Activated CD4-positive, alpha-beta T cell treated with anti-CD3 and anti-CD28 coated beads, Interleukin-2, amount 10 ng/mL, durations not matched to agents 7 days and 5 days (primary cell): ENCODE measurements at regions not wholly inside any gene's neighbourhood (a gene's known extent, or its start where the extent isn't known, plus 50 kb on each side); places are given as distances from the start of the nearest gene placed in this dataset.

ENCODE experiments used
- CTCF ChIA-PET: fragments of 350-600 bp; sonication (Branson Sonifier 250); formaldehyde crosslinking; loops from one replicate; lab custom pipeline; 2021; ENCODE audit warnings: antibody characterized with exemption; lab: Charles Lee
- POLR2A ChIA-PET: fragments of 350-600 bp; sonication (Branson Sonifier 250); formaldehyde crosslinking; loops from one replicate; lab custom pipeline; 2021; ENCODE audit warnings: antibody characterized with exemption; lab: Charles Lee
- DNase-seq: peaks from one replicate; pipeline ENCODE4 v3.0.0-alpha.2; 2020
- H3K27ac Mint-ChIP-seq: one replicate; pipeline ENCODE4 v1.8.0; 2021; ENCODE audit warnings: mild to moderate bottlenecking, moderate library complexity, mixed read lengths
- H3K27me3 Mint-ChIP-seq: one replicate; pipeline ENCODE4 v1.8.0; 2021; ENCODE audit warnings: mixed read lengths
- H3K36me3 Mint-ChIP-seq: one replicate; pipeline ENCODE4 v1.8.0; 2021; ENCODE audit warnings: low read depth, mixed read lengths
- H3K4me1 Mint-ChIP-seq: one replicate; pipeline ENCODE4 v1.8.0; 2021; ENCODE audit warnings: mixed read lengths
- H3K4me3 Mint-ChIP-seq: one replicate; pipeline ENCODE4 v1.8.0; 2021; ENCODE audit warnings: mild to moderate bottlenecking, moderate library complexity, mixed read lengths
- H3K9me3 Mint-ChIP-seq: one replicate; pipeline ENCODE4 v1.8.0; 2021; ENCODE audit warnings: mixed read lengths

DNA sequence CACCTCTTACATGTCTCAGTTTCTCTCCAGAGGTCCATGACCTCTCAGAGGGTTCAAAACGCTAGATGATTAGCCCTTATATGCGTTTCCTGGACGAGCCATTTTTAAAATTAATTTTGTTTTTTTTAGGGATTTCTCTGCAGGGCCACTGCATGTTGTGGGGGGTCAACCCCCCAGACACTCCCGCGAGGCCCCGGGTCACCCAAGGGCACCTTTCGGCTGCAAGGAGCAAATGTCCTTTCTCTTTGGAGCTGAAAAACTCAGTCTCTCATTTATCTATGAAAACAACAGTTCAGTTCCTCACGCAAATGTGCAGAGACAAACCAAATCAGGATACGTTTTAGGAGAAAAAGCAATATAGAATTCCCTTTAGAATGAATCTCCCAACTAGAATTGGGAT lies 944.3 kb upstream of the SEMA6D start:
- DNase-seq = no peak
- H3K27me3 Mint-ChIP-seq = no peaks in the 10 kb centered on the region
- no peak overlapping the region for H3K4me3 Mint-ChIP-seq
- no peak overlapping the region for H3K27ac Mint-ChIP-seq
- POLR2A ChIA-PET = no interaction called here
- CTCF ChIA-PET = no interaction called here
- H3K4me1 Mint-ChIP-seq = no peaks in the 10 kb centered on the region
- H3K36me3 Mint-ChIP-seq = no peaks in the 10 kb centered on the region
- peaks cover 24% of the 10 kb centered on the region for H3K9me3 Mint-ChIP-seq

DNA sequence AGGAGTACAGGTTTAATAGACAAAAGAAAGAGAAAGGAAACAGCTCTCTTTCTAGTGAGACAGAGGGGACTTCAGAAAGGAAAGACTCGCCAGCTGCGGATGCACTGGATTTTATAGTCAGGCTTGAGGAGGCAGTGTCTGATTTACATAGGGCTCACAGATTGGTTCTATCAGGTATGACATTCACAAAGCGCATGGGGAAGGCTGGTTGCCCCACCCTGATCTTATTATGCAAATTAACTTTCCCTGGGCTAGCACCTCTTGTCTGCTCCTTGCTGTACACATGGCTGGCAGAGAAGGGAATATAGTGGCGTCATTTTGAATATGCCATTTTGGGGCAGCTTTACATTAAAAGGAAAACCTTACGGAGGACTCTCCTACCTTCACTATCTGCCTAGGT lies 938.4 kb upstream of the SEMA6D start:
- H3K4me3 Mint-ChIP-seq = no peak overlapping the region
- no peak for DNase-seq
- no peak overlapping the region for H3K27ac Mint-ChIP-seq
- POLR2A ChIA-PET = no interaction called here
- peaks cover 12% of the 10 kb centered on the region for H3K9me3 Mint-ChIP-seq
- H3K36me3 Mint-ChIP-seq = no peaks in the 10 kb centered on the region
- CTCF ChIA-PET = no interaction called here
- no peaks in the 10 kb centered on the region for H3K27me3 Mint-ChIP-seq
- no peaks in the 10 kb centered on the region for H3K4me1 Mint-ChIP-seq

DNA sequence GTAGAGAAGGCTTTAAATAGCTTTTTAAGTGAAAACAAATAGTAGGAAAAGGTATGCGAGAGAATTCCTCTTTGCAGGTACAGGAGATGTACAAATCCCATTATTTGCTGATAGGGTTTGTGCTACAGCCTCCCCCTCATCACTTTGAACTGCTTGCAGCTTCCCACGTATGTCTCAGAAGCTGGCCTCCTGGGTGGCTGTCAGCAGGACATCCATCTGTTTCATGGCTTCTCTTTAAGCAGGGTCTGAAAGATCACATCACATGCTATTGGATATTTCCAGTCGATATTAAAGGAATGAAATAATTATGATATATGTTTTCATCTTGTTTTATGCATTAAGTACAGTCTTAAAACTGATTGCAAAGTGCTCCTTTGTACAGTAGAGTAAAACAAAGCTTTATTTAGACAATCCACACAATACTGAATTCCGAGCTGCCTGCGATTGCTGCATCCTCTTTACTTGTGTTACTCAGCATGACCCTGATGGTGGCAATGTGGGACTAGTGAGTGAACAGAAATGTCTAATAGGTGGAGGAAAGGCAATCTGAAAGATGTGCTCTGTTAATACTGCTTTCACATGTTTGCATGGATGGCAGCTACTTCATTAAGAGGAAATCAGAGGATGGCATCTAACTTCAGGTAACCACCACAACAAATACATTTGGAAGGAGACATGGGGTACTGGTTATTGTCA lies 930.6 kb upstream of the SEMA6D start:
- DNase-seq = no peak

DNA sequence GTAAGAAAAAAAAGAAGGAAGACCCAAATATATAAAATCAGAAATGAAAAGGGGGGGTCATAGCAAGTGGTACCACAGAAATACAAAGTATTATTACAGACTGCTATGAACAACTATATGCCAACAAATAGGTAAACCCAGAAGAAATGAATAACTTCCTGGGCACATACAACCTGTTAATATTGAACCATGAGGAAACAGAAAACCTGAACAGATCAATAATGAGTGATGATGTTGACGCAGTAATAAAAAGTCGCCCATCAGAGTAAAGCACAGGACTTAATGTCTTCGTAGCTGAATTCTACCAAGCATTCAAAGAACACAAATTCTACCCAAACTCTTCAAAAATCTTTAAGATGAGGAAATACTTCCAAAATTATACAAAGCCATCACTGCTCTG lies 921.6 kb upstream of the SEMA6D start:
- POLR2A ChIA-PET = interaction anchor here (0.6 kb wide), 1 partner anchor 20 kb away, joined by 3 read pairs; no protein-coding TSS in a partner anchor
- no peak overlapping the region for H3K4me3 Mint-ChIP-seq
- H3K4me1 Mint-ChIP-seq = no peaks in the 10 kb centered on the region
- no peaks in the 10 kb centered on the region for H3K27me3 Mint-ChIP-seq
- CTCF ChIA-PET = no interaction called here
- no peak overlapping the region for H3K27ac Mint-ChIP-seq
- H3K36me3 Mint-ChIP-seq = no peaks in the 10 kb centered on the region
- H3K9me3 Mint-ChIP-seq = peaks cover 11% of the 10 kb centered on the region
- DNase-seq = no peak

More for the DNA sequence above, 930.6 kb upstream of the SEMA6D start:
- Mint-ChIP-seq H3K36me3 (no peaks in the 10 kb centered on the region), H3K27me3 (no peaks in the 10 kb centered on the region), H3K27ac (no peak overlapping the region), H3K4me3 (no peak overlapping the region), H3K9me3 (peaks cover 4% of the 10 kb centered on the region), H3K4me1 (no peaks in the 10 kb centered on the region)
- ChIA-PET CTCF (no interaction called here), POLR2A (no interaction called here)

DNA sequence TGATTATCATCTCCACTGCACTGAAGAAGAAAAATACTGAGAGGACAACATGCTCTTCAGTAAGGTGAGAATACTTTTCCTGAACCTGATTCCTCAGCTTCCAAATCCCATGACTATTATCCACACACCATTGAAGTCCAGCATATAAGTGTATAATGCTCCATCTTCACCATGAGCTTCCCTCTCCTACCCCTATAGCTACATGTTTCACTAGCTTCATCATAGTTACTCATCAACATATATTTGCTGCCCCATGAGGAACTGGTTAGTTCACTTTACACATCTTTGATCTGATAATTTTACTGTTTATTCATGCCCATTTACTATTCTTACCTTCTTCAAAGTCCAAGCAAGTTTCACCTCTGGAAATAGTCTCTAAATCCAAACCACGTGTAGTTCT lies 908.5 kb upstream of the SEMA6D start:
- POLR2A ChIA-PET = no interaction called here
- no peaks in the 10 kb centered on the region for H3K27me3 Mint-ChIP-seq
- CTCF ChIA-PET = no interaction called here

DNA sequence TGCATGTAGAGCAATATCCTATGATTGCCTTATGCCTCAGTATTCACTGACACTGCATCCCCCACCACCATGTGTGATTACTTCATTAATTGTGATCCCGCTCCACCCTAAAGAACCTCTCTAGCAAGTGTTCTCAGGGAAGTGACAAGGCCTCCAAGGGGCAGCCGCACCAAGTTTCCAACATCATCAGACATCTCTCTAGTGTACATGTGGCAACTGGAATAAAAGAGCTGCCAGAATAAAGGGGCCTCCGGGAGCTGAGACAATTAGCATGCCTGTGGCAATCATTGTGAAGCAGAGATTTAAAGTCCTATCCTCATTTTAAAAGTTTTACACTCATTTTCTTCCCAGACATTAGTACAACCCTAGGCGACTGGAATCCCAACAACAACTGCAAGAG lies 902.1 kb upstream of the SEMA6D start:
- H3K4me3 Mint-ChIP-seq = no peak overlapping the region
- ChIA-PET CTCF (no interaction called here), POLR2A (no interaction called here)

More for the DNA sequence above, 908.5 kb upstream of the SEMA6D start:
- Mint-ChIP-seq H3K9me3 (peaks cover 17% of the 10 kb centered on the region), H3K27ac (no peak overlapping the region), H3K4me3 (no peak overlapping the region), H3K36me3 (no peaks in the 10 kb centered on the region), H3K4me1 (no peaks in the 10 kb centered on the region)
- no peak for DNase-seq

DNA sequence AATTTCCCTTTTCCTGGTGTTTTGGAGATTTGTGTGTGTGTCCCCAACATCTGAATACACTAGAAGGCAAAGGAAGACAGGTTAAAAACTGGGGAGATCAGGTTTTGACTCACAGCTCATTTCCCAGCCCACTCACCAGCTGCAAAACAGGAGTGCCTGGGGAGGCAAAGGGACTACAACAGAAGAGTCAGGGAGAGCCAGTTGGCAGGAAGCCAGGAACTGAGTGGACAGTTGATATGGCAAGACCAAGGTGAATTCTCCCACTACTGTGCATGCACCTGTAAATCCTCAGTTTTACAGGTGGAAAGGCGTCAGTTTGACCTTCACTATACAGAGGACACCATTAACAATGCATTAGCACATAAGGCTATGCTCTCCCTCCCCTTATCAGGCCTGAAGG lies 901.5 kb upstream of the SEMA6D start:
- Mint-ChIP-seq H3K4me3 (no peak overlapping the region), H3K27ac (no peak overlapping the region), H3K9me3 (peaks cover 20% of the 10 kb centered on the region), H3K4me1 (no peaks in the 10 kb centered on the region), H3K36me3 (no peaks in the 10 kb centered on the region), H3K27me3 (no peaks in the 10 kb centered on the region)
- ChIA-PET CTCF (no interaction called here), POLR2A (interaction anchor here (0.6 kb wide), 1 partner anchor 460 kb away, joined by 3 read pairs; no protein-coding TSS in a partner anchor)
- no peak for DNase-seq

More for the DNA sequence above, 902.1 kb upstream of the SEMA6D start:
- H3K4me1 Mint-ChIP-seq = no peaks in the 10 kb centered on the region
- peaks cover 20% of the 10 kb centered on the region for H3K9me3 Mint-ChIP-seq
- no peaks in the 10 kb centered on the region for H3K36me3 Mint-ChIP-seq
- no peak for DNase-seq
- H3K27me3 Mint-ChIP-seq = no peaks in the 10 kb centered on the region
- H3K27ac Mint-ChIP-seq = no peak overlapping the region

DNA sequence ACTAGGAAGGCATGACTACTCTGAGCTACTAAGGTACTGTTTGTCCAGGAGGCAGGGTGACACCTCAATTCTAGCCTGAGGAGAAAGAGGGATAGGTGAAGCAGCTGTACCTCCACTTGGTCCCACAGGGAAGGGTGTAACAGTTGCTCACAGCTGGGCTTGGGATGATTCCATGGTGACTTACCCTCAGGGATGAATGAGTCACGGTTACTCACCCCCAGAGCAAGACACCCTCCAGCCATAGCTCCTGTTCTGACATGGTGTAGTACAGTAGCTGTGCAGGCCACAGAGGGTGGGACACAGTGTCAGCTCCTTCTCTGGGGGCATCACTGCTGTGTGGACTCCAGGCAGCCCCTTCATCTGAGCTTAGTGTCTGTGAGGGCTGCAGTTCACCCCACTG lies 868.6 kb upstream of the SEMA6D start:
- no peaks in the 10 kb centered on the region for H3K27me3 Mint-ChIP-seq

DNA sequence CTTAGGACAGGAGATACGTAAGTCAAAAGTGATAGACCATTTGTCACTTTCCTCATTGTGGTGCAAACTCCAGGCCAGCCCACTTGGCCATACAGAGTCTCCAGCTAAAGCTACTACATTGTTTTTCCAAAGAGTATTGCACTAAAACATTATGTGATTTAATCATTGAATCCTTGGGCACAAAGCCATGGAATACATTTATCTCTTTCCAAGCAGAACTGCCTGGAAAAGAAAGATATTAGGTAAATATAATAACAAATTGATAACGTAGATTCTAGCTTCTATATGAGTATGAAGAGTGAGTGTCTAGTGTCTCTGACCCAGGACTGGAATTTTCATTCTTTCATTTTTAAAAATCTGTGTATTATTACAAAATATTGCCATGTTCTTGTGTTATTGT lies 863.7 kb upstream of the SEMA6D start:
- POLR2A ChIA-PET = no interaction called here
- Mint-ChIP-seq H3K9me3 (peaks cover 9% of the 10 kb centered on the region), H3K4me3 (no peak overlapping the region), H3K27ac (no peak overlapping the region), H3K4me1 (no peaks in the 10 kb centered on the region), H3K27me3 (no peaks in the 10 kb centered on the region), H3K36me3 (no peaks in the 10 kb centered on the region)
- CTCF ChIA-PET = no interaction called here
- no peak for DNase-seq

More for the DNA sequence above, 868.6 kb upstream of the SEMA6D start:
- DNase-seq = no peak
- ChIA-PET CTCF (no interaction called here), POLR2A (no interaction called here)
- H3K4me3 Mint-ChIP-seq = no peak overlapping the region
- H3K36me3 Mint-ChIP-seq = no peaks in the 10 kb centered on the region
- H3K9me3 Mint-ChIP-seq = peaks cover 22% of the 10 kb centered on the region
- no peak overlapping the region for H3K27ac Mint-ChIP-seq
- H3K4me1 Mint-ChIP-seq = no peaks in the 10 kb centered on the region

DNA sequence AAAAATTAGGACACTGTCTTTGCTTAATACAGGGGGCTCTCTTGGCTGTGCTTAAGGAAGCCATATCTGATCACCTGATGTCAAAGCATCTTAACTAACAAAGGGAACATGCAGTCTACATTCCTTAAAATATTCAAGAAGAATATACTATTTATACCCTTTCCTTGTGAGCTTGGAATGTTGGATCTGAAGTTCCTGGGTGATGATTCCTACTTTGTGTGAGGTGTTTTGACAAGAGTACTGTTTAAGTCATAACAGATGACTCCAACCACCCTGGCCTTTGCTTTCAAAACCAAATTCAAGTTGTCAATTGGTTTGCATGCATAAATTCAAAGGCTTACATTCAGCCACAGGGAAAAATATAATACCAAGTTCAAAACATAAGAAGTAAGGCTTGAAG lies 862.7 kb upstream of the SEMA6D start:
- ChIA-PET POLR2A (no interaction called here), CTCF (no interaction called here)
- Mint-ChIP-seq H3K4me3 (no peak overlapping the region), H3K27me3 (no peaks in the 10 kb centered on the region), H3K4me1 (no peaks in the 10 kb centered on the region), H3K36me3 (no peaks in the 10 kb centered on the region), H3K9me3 (peaks cover 4% of the 10 kb centered on the region), H3K27ac (no peak overlapping the region)
- no peak for DNase-seq

DNA sequence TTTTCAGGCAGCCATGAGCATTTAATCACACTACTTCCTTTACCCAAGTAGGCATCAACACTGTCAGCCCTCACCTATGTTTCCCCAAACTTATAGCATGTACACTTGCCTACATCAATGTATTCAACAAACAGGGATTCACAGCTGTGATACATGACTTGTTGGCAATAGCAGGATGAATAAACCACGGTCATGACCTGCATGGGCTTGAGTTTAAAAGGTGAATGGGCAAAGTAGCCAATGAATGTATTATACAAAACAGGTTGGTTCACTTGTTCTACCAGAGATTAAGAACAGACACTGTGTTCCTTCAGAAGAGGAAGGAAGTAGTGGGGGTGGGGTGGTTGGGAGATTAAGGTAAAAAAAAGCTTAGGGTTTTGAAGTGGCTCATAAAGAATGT lies 861.9 kb upstream of the SEMA6D start:
- Mint-ChIP-seq H3K4me3 (no peak overlapping the region), H3K27ac (no peak overlapping the region), H3K9me3 (peaks cover 4% of the 10 kb centered on the region), H3K36me3 (no peaks in the 10 kb centered on the region), H3K27me3 (no peaks in the 10 kb centered on the region), H3K4me1 (no peaks in the 10 kb centered on the region)
- ChIA-PET POLR2A (no interaction called here), CTCF (no interaction called here)
- no peak for DNase-seq

DNA sequence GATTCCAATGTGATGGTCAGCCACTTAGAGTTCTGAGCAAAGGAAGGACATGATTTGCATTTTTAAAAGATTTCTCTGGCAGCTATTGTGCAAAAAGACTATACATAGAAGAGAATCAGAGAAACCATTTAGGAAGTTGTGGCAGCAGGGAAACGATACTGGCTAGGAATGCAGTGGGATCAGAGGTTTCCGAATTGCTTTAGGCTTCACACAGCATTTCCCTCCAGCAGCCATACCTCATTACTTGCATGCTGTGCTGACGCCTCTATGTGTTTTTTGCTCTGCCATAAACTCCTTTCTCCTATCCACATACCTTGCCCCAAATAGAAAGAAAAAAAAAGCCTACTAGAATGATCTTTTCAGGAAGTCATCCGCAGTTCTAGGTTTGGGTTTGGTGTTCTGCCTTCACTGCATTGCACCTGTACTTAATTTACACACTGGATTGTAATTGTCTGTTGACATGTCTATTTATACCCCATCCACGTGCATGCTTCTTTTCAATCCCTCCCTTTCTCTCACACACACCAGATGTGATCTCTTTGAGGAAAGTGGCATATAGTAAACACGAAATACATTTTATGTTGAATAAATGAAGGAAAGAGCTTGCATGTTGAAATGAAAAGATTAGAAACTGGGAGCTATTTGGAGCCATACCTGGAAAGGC lies 860.3 kb upstream of the SEMA6D start:
- Mint-ChIP-seq H3K9me3 (peaks cover 4% of the 10 kb centered on the region), H3K4me3 (no peak overlapping the region), H3K4me1 (no peaks in the 10 kb centered on the region), H3K27ac (no peak overlapping the region), H3K27me3 (no peaks in the 10 kb centered on the region), H3K36me3 (no peaks in the 10 kb centered on the region)
- ChIA-PET POLR2A (interaction anchor here (0.6 kb wide), 2 partner anchors 13 to 27 kb away, joined by 3 read pairs; no protein-coding TSS in a partner anchor), CTCF (no interaction called here)
- DNase-seq = no peak

DNA sequence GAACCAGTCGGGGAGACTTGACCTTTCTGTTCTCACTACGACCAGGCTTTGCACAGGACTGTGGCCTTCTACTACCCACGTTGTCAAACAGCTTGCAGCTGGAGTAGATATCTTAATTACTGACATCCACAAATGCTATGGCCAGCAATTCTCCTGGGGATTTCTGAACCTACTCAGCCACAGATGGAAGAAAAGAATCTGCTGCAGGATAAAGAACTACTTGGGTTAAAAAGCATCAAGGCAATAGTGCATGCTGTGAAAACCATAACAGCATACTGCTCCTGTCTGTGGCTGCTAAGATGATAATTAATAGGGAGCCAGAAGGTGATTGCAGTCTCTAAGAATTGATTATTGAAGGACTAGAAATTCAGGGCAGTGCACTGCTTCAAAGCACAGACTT lies 859.2 kb upstream of the SEMA6D start:
- no peaks in the 10 kb centered on the region for H3K36me3 Mint-ChIP-seq
- H3K27ac Mint-ChIP-seq = no peak overlapping the region
- H3K27me3 Mint-ChIP-seq = no peaks in the 10 kb centered on the region
- H3K9me3 Mint-ChIP-seq = peaks cover 4% of the 10 kb centered on the region
- POLR2A ChIA-PET = no interaction called here
- CTCF ChIA-PET = no interaction called here
- no peaks in the 10 kb centered on the region for H3K4me1 Mint-ChIP-seq
- no peak for DNase-seq
- H3K4me3 Mint-ChIP-seq = no peak overlapping the region
